OCI-LY3 (cell line): ENCODE measurements at regions not wholly inside any gene's neighbourhood (a gene's known extent, or its start where the extent isn't known, plus 50 kb on each side); places are given as distances from the start of the nearest gene placed in this dataset.

Experiments
- H2AFZ ChIP-seq: fragments of 200-600, 300-600 bp; shearing (Covaris generic); 2 replicates; pipeline ENCODE4 v1.6.0; 2014; ENCODE audit warnings: antibody characterized with exemption, low read depth, low read length
- H3K27ac ChIP-seq: fragments of 200-600, 300-600 bp; sonication (generic); 2 replicates; pipeline ENCODE4 v1.5.1; 2014; ENCODE audit warnings: mild to moderate bottlenecking, low read length, moderate library complexity, mixed read lengths
- H3K27me3 ChIP-seq: fragments of 200-600, 300-600 bp; sonication (generic); 2 replicates; pipeline ENCODE4 v1.6.1; 2014; ENCODE audit warnings: low read depth, low read length, mixed read lengths
- H3K36me3 ChIP-seq: fragments of 200-600, 300-600 bp; sonication (generic); replicated peaks from 2 replicates; pipeline ENCODE3; 2014; ENCODE audit warnings: low read depth, low read length, mixed read lengths
- H3K4me1 ChIP-seq: fragments of 300-600, 200-600 bp; sonication (generic); 2 replicates; pipeline ENCODE4 v1.6.1; 2014; ENCODE audit warnings: low read length, mixed read lengths
- H3K4me2 ChIP-seq: fragments of 200-600, 300-600 bp; sonication (generic); 2 replicates; pipeline ENCODE4 v1.6.1; 2014; ENCODE audit warnings: low read length, mixed read lengths
- H3K4me3 ChIP-seq: fragments of 300-600, 200-600 bp; sonication (generic); 2 replicates; pipeline ENCODE4 v1.5.1; 2014; ENCODE audit warnings: antibody characterized with exemption, mild to moderate bottlenecking, low read length, moderate library complexity
- H3K79me2 ChIP-seq: fragments of 300-600, 200-600 bp; shearing (Covaris generic); 2 replicates; pipeline ENCODE4 v1.6.1; 2014; ENCODE audit warnings: mild to moderate bottlenecking, low read length, mixed read lengths
- H3K9ac ChIP-seq: fragments of 300-600, 200-600 bp; shearing (Covaris generic); 2 replicates; pipeline ENCODE4 v1.6.0; 2014; ENCODE audit warnings: mild to moderate bottlenecking, low read length, moderate library complexity
- H3K9me3 ChIP-seq: fragments of 200-600, 300-600 bp; shearing (Covaris generic); 2 replicates; pipeline ENCODE4 v1.6.1; 2014; ENCODE audit warnings: low read length, mixed read lengths; ENCODE audit not compliant: insufficient read depth
- H4K20me1 ChIP-seq: fragments of 200-600, 300-600 bp; sonication (generic); 2 replicates; pipeline ENCODE4 v1.6.1; 2016; ENCODE audit warnings: low read length, mixed read lengths; ENCODE audit not compliant: insufficient read depth
- EZH2phosphoT487 ChIP-seq: fragments of 200-600 bp; shearing (Covaris generic); IDR thresholded peaks from 2 replicates; pipeline ENCODE4 v1.6.1; 2018; ENCODE audit warnings: antibody characterized with exemption, mixed run types, low read depth
- TF ChIP-seq, protein P1 (sequence below): fragments of 200-600, 300-600 bp; sonication (generic); IDR thresholded peaks from 2 replicates; pipeline ENCODE4 v1.5.1; 2014; ENCODE audit warnings: antibody characterized with exemption, low read length, low read depth

DNA sequence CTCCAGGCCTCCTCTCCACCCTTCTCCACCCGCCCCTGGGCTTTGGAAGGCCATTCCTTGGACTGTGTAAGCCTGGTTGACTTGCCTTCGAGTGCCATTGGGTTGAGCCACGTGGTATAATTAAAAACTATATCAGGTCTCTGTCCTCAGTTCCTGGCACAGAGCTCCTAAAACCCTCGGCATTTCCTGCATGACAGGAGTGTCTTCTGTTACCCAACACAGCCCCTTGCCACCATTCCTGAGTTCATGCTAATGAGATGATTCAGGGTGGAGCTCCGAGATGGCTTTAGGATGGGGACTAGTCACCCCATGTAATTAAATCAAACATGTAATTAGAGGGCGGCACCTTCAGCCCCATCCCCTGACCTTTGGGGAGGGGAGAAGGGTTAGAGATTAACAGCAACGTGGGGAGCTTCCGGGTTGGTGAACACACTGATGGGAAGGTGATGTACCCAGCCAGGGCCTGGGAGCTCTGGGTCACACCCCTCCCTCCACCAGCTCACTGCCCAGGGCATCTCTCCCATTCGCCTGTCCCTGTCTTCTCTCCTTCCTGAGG lies 256.4 kb downstream of the FAM43A start:
- Histone ChIP-seq H3K9ac (no peak overlapping the region), H3K9me3 (no peaks in the 10 kb centered on the region), H2AFZ (peak overlapping the region; percentile 89), H3K4me2 (peak overlapping the region; percentile 64), H4K20me1 (no peaks in the 10 kb centered on the region), H3K4me1 (peaks cover 19% of the 10 kb centered on the region), H3K27me3 (peaks cover 7% of the 10 kb centered on the region; the same call in 1 of the 2 replicates), H3K79me2 (no peaks in the 10 kb centered on the region), H3K36me3 (no peaks in the 10 kb centered on the region), H3K27ac (no peak overlapping the region), H3K4me3 (peak overlapping the region; percentile 37)
- no peak for TF ChIP-seq EZH2phosphoT487
- TF ChIP-seq, protein P1, sequence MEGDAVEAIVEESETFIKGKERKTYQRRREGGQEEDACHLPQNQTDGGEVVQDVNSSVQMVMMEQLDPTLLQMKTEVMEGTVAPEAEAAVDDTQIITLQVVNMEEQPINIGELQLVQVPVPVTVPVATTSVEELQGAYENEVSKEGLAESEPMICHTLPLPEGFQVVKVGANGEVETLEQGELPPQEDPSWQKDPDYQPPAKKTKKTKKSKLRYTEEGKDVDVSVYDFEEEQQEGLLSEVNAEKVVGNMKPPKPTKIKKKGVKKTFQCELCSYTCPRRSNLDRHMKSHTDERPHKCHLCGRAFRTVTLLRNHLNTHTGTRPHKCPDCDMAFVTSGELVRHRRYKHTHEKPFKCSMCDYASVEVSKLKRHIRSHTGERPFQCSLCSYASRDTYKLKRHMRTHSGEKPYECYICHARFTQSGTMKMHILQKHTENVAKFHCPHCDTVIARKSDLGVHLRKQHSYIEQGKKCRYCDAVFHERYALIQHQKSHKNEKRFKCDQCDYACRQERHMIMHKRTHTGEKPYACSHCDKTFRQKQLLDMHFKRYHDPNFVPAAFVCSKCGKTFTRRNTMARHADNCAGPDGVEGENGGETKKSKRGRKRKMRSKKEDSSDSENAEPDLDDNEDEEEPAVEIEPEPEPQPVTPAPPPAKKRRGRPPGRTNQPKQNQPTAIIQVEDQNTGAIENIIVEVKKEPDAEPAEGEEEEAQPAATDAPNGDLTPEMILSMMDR, result no peak

DNA sequence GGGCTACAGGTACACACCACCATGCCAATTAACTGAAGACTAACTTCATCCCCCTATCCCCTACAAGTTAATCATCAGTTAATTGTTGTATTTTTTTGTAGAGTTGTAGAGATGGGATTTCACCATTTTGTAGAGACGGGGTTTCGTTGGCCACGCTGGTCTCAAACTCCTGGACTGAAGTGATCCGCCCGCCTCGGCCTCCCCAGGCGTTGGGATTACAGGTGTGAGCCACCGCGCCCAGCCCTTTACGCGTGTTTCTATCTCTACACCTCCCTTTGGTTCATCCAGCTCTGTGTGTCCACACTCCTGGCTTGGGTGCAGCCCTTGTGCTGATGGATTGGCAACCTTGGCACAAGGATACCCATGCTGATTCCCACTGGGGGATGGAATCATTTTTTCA lies 258.8 kb downstream of the FAM43A start:
- H3K4me1 ChIP-seq, result peaks cover 19% of the 10 kb centered on the region

DNA sequence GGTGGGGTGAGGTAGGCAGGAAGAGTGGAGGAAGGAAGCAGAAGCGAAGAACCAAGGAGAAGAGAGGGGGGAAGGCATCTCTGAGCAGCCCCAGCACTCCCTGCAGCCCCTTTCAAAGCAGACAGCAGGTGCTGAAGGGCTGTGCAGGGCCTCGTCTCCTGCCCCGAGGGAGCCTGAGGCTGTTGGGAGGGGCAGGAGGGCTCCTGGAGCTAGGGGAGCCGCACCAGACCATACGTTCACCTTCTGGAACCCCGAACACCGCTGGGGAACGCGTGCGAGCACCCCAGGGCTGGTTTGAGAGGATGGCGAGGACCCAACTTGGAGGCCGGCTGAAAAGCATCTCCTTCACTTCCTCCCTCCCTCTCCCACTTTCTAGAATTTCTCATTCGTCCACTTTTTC lies 259.8 kb downstream of the FAM43A start:
- peaks cover 19% of the 10 kb centered on the region for H3K4me1 ChIP-seq
- H3K4me3 ChIP-seq, result no peak overlapping the region
- H3K9ac ChIP-seq, result no peak overlapping the region
- H2AFZ ChIP-seq, result no peak overlapping the region
- H3K79me2 ChIP-seq, result no peaks in the 10 kb centered on the region
- H4K20me1 ChIP-seq, result no peaks in the 10 kb centered on the region
- no peak for TF ChIP-seq EZH2phosphoT487
- TF ChIP-seq, protein P1, result no peak
- no peaks in the 10 kb centered on the region for H3K36me3 ChIP-seq
- no peak overlapping the region for H3K4me2 ChIP-seq
- no peak overlapping the region for H3K27ac ChIP-seq
- H3K9me3 ChIP-seq, result no peaks in the 10 kb centered on the region
- H3K27me3 ChIP-seq, result peaks cover 7% of the 10 kb centered on the region; the same call in 1 of the 2 replicates

More for the DNA sequence above, 258.8 kb downstream of the FAM43A start:
- Histone ChIP-seq H3K9ac (no peak overlapping the region), H3K27me3 (peaks cover 7% of the 10 kb centered on the region; the same call in 1 of the 2 replicates), H3K4me3 (no peak overlapping the region), H3K9me3 (no peaks in the 10 kb centered on the region), H3K4me2 (no peak overlapping the region), H2AFZ (no peak overlapping the region), H3K36me3 (no peaks in the 10 kb centered on the region), H3K79me2 (no peaks in the 10 kb centered on the region), H3K27ac (no peak overlapping the region), H4K20me1 (no peaks in the 10 kb centered on the region)
- TF ChIP-seq, protein P1, result no peak

DNA sequence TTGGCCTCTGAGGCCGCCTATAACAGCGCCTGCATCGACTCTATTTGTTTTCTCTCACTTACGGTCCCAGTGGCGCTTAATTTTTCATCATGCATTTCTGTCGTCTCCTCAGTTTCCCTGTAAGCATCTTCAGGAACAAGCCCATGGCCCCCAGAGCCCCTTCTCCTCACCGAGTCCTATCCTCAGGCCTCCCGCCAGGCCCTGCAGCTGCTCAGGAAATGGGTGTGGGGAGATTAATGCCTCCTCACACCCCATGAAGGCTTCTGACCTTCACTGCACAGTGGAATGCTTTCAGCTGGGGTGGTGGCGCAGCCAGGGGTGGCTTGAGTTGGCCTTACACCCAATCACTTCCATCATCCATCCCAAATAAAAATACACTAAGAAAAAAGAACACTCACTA lies 260.4 kb downstream of the FAM43A start:
- Histone ChIP-seq H3K79me2 (no peaks in the 10 kb centered on the region), H3K36me3 (no peaks in the 10 kb centered on the region), H3K4me1 (peaks cover 19% of the 10 kb centered on the region), H3K9me3 (no peaks in the 10 kb centered on the region), H3K9ac (no peak overlapping the region), H3K27ac (no peak overlapping the region), H3K27me3 (peaks cover 6% of the 10 kb centered on the region; the same call in 1 of the 2 replicates), H2AFZ (no peak overlapping the region), H3K4me3 (no peak overlapping the region), H4K20me1 (no peaks in the 10 kb centered on the region), H3K4me2 (no peak overlapping the region)
- no peak for TF ChIP-seq EZH2phosphoT487
- TF ChIP-seq, protein P1, result no peak
